NCI-H510A treated with DMSO at 0.1 percent for 48 hours (cell line): ENCODE measurements at regions not wholly inside any gene's neighbourhood (a gene's known extent, or its start where the extent isn't known, plus 50 kb on each side); places are given as distances from the start of the nearest gene placed in this dataset.
"Not testable (repeated sequence)": the region's sequence is repeated elsewhere in the genome, so short reads cannot be mapped to it uniquely, and the experiment has no call there.

Experiments
- DNase-seq: peaks from one replicate; lab custom pipeline; 2025; lab: John Stamatoyannopoulos, UW

GRCh38 chr9:126173401-126173800 is 153.2 kb upstream of the MVB12B start:
- DNase-seq: no peak

GRCh38 chr9:126173929-126174328 is 152.7 kb upstream of the MVB12B start:
- no peak for DNase-seq

- DNase-seq: no peak
Measured at GRCh38 chr9:126183266-126183665, 143.4 kb upstream of the MVB12B start.

- DNase-seq: not testable (repeated sequence)
Measured at GRCh38 chr9:126190994-126191393, 135.6 kb upstream of the MVB12B start.

GRCh38 chr9:126198854-126199253 is 127.8 kb upstream of the MVB12B start:
- DNase-seq: no peak

- DNase-seq: no peak
Measured at GRCh38 chr9:126203313-126203712, 123.3 kb upstream of the MVB12B start.

GRCh38 chr9:126204197-126204596 is 122.4 kb upstream of the MVB12B start:
- no peak for DNase-seq

GRCh38 chr9:126204708-126205225 is 121.9 kb upstream of the MVB12B start:
- no peak for DNase-seq

GRCh38 chr9:126205265-126205664 is 121.4 kb upstream of the MVB12B start:
- peak; percentile 24 for DNase-seq

- DNase-seq: peak; percentile 46
Measured at GRCh38 chr9:126205845-126206498, 120.7 kb upstream of the MVB12B start.

- DNase-seq: peak; percentile 67
Measured at GRCh38 chr9:126207256-126207655, 119.4 kb upstream of the MVB12B start.

- DNase-seq: no peak
Measured at GRCh38 chr9:126208216-126208758, 118.3 kb upstream of the MVB12B start.

- no peak for DNase-seq
Measured at GRCh38 chr9:126211441-126212074, 115.1 kb upstream of the MVB12B start.

GRCh38 chr9:126215486-126215885 is 111.1 kb upstream of the MVB12B start:
- DNase-seq: no peak

- DNase-seq: no peak
Measured at GRCh38 chr9:126216826-126217225, 109.8 kb upstream of the MVB12B start.

- no peak for DNase-seq
Measured at GRCh38 chr9:126217250-126217653, 109.4 kb upstream of the MVB12B start.

- no peak for DNase-seq
Measured at GRCh38 chr9:126217797-126218196, 108.8 kb upstream of the MVB12B start.

GRCh38 chr9:126218359-126219125 is 108.1 kb upstream of the MVB12B start:
- no peak for DNase-seq

GRCh38 chr9:126219166-126219565 is 107.5 kb upstream of the MVB12B start:
- DNase-seq: no peak

- DNase-seq: no peak
Measured at GRCh38 chr9:126219648-126220063, 107.0 kb upstream of the MVB12B start.

GRCh38 chr9:126221480-126221879 is 105.1 kb upstream of the MVB12B start:
- no peak for DNase-seq

- no peak for DNase-seq
Measured at GRCh38 chr9:126222363-126222834, 104.2 kb upstream of the MVB12B start.
